GM18511 (cell line): ENCODE measurements at regions not wholly inside any gene's neighbourhood (a gene's known extent, or its start where the extent isn't known, plus 50 kb on each side); places are given as distances from the start of the nearest gene placed in this dataset.

ENCODE experiments used
- ATAC-seq: cut with Tn5 transposase; IDR thresholded peaks from one replicate; pipeline ENCODE4 v1.9.1; 2021; ENCODE audit warnings: mild to moderate bottlenecking, moderate library complexity; ENCODE audit not compliant: unreplicated experiment

DNA sequence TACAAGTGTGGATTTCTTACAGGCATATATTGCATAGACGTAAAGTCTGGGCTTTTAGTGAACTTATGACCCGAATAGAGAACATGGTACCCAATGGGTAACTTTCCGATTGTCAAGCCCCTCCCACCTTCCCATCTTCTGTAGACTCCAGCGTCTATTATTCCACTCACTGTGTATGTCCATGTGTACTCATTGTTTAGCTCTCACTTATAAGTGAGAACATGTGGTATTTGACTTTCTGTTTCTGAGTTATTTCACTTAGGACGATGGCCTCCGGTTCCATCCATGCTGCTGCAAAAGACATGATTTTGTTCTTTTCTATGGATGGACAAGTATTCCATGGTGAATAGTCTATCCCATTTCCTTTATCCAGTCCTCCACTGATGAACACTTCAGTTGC is 306.4 kb downstream of the CD83 start:
- ATAC-seq, result no peak

DNA sequence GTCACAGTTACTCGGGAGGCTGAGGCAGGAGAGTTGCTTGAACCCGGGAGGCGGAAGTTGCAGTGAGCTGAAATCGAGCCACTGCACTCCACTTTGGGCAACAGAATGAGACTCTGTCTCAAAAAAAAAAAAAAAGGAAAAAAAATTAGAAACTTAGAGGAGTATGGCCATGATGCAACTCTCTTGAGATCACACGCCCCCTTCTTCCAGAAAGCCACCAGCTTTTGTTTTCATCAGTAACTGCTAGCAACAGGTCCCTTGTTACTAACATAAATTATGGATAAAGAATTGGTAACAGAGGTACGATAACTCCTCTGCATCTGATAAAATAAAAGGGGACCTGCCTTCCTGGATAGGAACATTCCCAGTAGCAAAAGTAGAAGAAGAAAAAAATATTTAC is 308.2 kb downstream of the CD83 start:
- ATAC-seq, result no peak

DNA sequence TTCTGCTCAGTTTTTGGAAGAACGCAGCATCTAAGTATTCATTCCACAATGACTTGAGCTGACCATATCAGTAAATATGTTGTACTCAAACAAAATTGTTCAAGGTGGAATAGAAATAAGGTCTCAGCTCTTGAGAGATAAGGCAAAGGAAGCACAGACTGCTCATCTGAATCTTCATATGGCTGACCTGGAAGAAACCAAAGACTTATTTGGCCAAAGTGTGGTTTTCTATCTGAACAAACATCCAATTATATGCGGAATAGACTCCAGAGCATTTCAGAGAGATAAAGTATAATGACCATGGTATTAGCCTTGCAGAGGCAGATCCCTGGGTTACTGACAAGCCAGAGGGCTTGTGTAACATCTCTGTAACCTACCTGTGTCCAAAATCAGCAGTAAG is 308.7 kb downstream of the CD83 start:
- ATAC-seq, result no peak

DNA sequence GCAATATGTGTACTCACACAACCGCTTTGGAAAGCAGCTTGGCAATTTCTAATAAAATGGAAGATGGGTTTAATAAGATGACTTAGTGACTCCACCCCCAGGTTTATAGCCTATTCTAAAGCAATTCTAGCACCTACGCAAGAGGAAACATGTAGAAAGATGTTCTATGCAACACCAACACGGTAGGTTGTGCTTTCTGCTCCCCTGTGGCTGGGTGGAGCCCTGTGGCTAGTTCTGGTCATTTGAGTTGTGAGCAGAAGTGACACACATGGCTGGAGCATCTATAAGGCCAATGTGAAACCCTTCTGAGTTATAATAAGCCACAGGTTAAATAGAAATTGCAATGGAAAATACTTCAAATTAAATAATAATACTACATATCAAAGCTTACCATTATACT is 310.7 kb downstream of the CD83 start:
- ATAC-seq, result no peak

DNA sequence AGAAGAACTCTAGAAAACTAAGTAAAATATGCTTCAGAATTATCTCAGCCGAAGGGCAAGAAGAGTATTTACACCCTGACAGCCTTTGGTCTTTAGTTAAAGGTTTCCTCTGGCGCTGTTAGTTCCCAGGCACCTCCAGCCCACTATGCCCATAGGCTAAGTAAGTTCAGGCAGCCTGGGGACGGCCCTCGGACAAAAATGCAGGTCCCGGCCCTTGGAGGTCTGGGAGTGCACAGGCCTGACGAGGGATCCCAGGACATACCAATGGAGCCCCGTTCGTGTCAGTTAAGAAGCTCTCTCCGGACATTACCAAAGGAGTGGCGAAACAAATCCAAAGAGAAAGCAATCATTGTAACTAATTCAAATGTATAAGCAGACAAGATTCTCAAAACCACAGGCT is 311.8 kb downstream of the CD83 start:
- no peak for ATAC-seq

DNA sequence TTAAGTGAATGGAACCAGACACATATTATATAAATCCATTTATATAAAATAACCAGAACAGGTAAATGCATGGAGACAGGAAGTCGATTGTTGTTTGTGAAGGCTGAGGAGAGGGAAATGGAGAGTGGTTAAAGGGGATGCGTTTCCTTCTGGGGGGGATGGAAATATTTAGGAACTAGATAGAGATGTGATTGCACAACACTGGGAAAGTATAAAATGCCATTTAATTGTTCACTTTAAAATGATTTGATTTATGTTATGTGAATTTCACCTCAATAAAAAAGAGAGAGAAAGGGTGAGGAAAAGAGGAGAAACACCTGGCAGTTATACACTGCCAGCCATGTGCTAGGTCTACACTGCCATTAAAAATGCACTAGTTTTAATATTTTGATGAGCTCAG is 312.6 kb downstream of the CD83 start:
- no peak for ATAC-seq

DNA sequence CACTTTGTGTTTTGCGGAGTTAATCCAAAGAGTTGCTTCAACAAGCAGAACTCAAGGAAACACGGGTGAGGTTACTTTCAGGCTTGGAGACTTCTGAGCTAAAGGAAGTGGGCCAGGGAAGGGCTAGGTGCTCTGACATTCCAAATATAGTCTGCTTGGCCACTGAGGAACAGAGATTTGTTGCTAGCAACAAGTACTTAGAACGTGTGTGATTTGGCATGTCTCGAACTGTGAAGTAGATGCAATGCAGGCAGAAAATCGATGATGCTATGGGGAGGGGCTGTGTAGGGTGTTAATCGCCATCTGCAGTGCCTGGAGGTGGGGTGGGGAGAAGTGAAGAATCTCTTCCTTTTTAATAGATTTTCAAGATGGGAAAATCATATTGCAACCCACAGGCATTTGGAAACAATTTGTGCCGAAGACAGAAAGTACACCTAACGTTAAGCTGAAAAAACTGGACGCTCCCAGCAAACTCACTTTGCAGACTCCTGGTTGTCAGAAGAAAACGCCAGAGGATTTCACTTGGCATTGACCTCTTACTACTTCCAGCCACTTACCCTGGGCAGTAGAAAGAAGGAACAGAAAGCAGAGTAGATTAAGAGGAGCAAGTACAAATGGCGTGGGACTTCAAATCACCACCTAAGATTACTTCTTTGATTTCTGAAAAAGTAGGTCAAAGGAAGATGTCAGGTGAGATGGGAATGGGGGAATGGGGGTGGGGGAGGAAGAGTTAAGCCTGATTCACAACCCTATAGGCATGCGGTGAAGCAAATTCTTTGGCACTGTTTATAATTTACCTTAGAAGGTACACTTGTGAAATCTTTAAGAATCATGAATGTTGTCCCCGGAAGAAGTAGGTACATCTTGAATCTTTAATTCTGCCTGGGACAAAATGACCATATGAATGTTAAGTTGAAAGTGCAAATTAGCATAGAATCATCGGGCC is 314.1 kb downstream of the CD83 start:
- ATAC-seq, result no peak

DNA sequence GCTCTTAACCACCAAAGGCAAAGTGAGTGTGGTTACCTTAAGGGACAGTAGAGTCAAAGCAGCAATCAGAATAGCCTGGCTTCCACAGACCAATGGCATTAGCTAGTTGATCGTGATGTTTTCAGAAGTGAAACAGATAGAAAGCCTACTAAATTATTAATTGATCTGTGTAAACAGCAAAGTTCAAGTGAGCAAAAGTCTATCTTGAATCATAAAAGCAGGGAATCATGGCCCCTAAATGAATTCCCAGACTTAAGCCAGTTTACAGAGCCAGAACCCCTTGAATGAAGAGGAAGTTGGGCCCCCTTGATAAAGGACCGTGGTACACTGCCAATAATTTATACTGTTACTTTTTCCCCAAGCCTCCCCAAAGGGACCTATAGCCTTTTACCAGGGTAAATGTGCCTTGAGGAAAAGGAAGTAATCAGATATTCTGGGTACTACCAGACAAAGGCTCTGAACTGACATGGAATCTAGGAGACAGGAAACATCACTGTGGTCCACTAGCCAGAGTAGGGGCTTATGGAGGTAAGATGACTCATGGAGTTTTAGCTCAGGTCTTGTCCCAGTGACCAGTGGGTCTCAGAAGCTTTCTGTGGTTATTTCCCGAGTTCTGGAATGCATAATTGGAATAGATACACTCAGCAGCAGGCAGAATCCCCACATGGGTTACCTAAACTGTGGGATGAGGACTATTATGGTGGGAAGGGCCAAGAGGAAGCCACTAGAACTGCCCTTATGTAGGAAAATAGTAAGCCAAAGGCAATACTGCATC is 317.5 kb downstream of the CD83 start:
- no peak for ATAC-seq

DNA sequence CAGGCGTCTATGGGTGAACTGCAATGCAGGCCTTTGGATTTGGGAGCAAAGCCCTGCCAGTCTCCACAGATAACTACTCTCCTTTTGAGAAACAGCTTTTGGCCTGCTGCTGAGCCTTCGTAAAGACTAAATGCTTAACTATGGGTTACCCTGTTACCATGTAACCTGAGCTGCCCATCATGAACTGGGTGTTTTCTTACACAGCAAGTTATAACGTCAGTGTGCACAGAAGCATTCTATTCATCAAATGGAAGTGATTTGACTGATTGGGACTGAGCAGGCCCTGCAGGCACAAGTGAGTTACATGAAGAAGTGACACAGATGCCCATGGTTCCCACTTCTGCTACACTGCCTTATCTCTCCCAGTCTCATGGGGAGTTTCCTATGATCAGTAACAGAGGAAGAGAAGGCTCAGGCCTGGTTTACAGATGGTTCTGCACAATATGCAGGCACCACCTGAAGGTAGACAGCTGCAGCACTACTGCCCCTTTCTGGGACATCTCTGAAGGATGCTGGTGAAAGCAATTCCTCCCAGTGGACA is 319.1 kb downstream of the CD83 start:
- no peak for ATAC-seq

DNA sequence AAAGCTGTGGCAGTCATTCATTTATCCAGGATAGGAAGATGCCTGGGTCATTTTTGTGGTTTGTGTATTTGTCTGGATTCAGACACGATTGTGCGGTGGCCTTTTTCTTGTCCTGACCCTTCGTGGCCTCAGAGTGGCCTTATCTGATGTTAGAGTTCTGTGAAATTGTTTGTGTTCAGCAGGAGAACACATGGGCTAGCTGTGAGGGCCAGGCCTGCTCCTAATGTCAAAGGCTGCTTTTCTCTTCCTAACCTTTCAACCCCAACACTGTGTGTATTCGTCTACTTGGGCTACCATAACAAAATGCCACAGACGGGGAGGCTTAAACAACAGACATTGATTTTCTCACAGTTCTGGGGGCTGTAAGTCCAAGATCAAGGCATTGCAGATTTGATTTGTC is 321.8 kb downstream of the CD83 start:
- no peak for ATAC-seq

DNA sequence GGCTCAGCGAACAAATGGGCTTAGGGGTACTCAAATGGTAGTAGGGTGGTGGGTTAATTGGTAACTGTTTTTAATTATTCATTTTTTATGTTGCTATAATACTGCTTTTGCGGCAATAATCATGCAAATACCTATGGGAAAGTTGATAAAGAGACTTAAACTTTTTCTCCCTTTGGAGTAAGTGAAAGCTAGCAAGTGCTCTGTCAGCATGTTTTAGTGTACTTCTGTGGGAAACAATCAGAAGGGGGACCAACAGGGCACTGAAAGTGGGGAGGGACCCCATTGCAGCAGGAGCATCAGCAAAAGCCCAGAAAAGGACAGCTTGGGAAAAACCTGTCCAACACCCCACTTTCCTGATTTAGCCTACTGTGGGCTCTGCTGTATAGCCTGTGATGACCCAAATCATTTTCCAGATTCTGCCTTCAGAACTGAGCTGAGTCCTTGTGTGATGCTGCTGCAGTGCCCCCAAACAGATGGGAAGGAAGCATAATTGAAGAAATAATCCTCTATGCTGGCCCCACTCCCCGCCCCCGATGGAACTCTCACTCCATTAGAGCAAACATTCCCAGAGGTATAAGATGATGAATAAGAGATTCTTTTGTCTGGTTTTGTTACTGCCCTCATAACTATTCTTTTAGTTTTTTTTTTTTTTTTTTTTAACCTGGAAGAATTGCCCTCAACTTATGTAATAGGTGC is 322.8 kb downstream of the CD83 start:
- no peak for ATAC-seq

DNA sequence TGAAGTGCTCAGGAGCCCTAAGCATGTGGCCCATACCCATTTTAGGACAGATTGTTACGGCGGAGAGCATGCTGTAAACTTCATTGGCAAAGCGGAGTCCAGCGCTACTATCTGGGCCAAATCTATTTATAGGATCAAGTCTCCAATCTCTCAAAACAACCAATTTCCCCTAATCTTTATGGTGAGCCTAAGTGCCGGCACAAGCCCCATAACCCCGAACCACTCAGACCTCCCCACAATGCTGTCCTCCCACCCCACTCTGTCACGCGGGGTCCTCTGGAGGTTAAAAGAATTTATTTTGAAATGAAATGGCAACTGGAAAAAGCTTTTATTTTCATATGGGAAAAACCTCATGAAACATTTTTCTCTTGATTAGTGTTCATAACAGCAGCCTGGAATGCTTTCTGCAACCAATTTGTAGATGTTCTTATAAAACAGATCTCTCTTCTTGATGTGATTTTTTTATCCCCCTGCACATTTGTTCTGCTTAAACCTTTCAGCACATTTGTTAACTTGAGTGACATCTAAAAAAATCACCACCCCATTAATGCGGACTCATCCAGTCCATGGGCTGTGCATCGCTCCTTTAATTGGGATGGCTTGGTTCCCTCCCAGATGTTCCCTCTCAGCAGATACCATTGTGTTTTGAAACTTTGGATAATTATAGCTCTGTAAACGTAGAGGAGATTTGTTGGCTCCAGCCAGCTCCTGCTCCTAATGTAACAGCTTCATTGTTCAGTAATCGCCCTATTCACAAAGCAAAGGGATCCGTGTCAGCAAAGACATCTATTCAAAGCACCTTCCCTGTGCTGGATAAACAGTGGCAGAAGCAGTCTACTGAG is 323.6 kb downstream of the CD83 start:
- ATAC-seq, result no peak

DNA sequence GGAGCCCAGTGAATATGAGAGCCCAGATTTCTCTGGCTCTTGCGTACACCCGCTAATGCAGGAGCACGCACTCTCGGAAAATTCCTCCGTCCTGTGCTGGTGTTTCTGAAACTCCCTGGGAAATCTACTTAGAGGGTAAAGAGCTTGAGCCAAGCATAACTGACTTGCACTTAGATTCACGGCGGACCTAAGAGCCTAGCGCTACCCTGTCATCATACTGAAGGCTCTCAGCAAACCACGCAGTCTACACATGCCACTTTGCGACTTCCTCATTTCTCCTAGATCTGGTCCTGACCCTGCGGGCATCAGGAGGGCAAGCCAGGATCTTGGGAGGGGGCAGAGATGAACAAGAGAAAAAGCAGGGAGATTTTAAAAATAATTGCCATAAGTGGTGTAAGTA is 324.7 kb downstream of the CD83 start:
- ATAC-seq, result no peak

DNA sequence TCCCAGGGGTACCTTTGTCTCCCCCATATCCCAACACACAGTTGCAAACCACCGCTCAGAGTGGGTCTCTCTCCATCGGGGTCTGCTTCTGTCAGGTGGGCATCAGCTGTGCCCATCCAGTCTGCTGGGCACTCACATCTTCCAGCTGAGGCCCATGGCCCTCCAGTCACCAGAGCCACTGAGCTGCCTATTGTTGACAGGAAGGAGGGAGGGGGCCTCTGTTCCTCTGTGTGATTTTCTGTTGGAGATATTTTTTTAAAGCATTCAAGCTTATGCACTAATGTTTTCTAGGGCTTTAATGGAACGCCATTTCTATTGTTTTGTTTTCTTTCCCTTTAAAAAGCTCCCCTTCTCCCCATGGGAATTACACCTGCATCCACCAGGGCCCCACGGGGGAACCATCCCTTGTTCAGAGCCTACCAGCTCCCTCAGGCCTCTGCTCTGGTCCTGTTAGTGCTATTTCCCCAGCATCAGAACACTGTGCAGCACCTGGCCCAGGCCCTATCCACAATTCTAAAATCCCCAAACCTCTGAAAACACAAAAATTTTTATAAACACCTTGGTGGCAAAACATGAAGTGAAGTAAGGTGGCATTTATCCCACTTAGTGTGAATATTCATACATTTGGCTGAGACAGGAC is 326.2 kb downstream of the CD83 start:
- no peak for ATAC-seq

DNA sequence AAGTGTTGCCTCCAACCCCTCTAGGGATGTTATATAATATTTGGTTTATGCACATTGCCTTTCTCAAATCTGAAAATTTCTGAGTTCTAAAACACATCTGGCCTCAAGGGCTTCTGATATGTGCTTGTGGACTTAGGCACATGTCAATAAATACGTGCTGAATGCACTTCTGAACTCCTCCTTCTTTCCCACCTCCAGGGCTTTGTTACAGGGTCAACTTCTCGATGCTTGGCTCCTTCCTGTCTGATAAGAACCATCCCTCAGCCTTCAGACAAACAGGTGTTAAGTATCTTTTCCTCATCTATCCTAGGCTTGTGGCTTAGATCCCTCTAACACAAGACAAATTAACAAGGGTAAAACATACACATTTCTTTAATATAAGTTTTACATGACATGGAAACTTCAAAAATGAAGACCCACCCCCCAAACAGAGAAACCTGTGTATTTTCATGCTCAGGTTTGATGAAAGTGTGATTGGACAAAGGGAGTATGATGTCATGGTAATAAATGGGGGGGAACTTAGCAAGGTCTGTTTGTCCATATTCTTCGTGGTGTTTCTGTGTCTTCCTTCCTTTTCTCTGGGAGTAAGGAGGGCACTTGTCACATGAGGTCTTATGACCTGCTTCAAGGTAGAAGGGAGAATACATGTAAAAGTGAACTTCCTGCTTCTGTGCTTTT is 326.9 kb downstream of the CD83 start:
- no peak for ATAC-seq

DNA sequence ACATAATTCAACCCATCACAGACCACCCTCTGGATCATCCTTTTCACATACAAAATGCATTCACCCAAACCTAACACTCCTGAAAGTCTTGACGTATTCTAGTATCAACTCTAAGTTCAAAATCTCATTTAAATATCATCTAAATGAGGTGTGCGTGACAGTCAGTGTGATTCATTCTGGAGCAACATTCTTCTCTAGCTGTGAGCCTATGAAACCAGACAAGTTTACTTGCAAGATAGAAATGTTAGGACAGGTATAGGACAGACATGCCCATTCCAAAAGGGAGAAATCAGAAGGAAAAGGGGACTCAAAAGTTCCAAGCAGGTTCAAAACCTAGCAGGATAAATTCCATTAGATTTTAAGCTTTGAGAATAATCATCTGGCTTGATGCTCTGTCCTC is 329.7 kb downstream of the CD83 start:
- ATAC-seq, result no peak

DNA sequence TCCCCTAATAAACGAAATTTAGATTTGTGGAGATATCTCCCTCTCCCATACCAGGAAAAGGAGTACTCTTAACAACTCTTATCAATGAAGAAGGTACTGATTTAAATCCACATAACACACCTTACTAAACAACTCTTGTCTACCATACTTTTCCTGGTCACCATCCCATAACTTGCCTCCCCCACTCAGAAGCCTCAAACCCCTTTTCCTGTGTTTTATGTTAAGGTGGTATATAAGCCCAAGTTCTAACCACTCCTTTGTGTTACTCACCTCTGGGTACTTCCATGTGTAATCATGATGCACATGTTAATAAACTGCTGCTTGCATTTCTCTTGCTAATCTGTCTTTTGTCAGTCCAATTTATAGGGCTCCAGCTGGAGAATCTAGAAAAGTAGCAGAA is 330.7 kb downstream of the CD83 start:
- ATAC-seq, result no peak

DNA sequence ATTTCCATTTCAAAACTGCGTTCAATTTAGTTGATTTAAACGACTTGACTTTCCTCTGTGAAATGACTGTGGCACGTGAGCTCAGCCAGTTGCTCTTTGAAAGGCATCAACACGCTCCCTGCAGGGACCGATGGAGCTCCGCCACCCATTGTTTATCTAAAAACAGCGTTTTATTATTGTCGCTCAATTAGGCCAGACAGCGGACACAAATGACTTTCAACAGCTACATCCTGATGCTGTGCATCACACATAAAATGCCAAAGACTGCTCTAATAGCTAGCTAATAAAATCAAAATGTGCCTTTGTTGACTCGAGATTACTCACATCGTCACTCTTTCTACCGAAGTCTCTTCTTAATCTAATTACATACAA is 332.5 kb downstream of the CD83 start:
- no peak for ATAC-seq

DNA sequence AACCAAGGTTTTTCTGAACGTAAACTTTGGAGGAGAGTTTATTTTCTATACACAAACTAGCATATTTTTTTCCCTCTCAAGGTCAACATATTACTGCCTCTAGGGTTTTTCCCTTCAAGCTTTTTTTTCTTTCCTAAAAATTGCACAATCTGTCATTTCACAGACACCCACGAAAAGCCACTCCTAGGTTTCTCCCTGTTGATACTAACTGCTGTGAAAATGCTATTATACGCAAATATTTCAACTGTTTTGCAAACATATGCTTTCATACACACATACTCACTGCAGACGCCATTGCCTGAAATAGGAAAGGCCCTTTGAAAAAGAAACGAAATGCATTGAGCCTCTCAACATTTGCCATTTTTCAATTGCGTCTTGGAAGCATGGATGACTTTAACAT is 333.0 kb downstream of the CD83 start:
- no peak for ATAC-seq
